ENCODE measurements at regions not wholly inside any gene's neighbourhood (a gene's known extent, or its start where the extent isn't known, plus 50 kb on each side); places are given as distances from the start of the nearest gene placed in this dataset.

GRCh38 chr5:179487145-179487544 is 63.2 kb upstream of the RUFY1 start:
- TF ChIP-seq CTCF (IDR thresholded peaks at IDR 0.05) (no peak), POLR2A (IDR thresholded peaks at IDR 0.05) (no peak)
